Hepatocyte (in vitro differentiated cells): ENCODE measurements at regions not wholly inside any gene's neighbourhood (a gene's known extent, or its start where the extent isn't known, plus 50 kb on each side); places are given as distances from the start of the nearest gene placed in this dataset.

Source experiments
- DNase-seq: peaks from one replicate; pipeline ENCODE4 v3.0.0-alpha.2; 2016; ENCODE audit warnings: low spot score
- H2AFZ ChIP-seq: fragments of 200-600 bp; sonication (generic); 2 replicates; pipeline ENCODE4 v1.6.0; 2016; ENCODE audit warnings: antibody characterized with exemption, mild to moderate bottlenecking
- H3K27ac ChIP-seq: fragments of 200-600 bp; sonication (generic); 2 replicates; pipeline ENCODE4 v1.5.1; 2016; ENCODE audit warnings: mild to moderate bottlenecking
- H3K27me3 ChIP-seq: fragments of 200-600 bp; sonication (generic); 2 replicates; pipeline ENCODE4 v1.6.1; 2016
- H3K36me3 ChIP-seq: fragments of 200-600 bp; sonication (generic); replicated peaks from 2 replicates; pipeline ENCODE4 v1.5.1; 2016; ENCODE audit warnings: low read depth; ENCODE audit not compliant: insufficient read depth
- H3K4me1 ChIP-seq: fragments of 200-600 bp; sonication (generic); 2 replicates; pipeline ENCODE4 v1.5.1; 2016; ENCODE audit warnings: mild to moderate bottlenecking, moderate library complexity; ENCODE audit not compliant: insufficient read depth
- H3K4me2 ChIP-seq: fragments of 200-600 bp; sonication (generic); 2 replicates; pipeline ENCODE4 v1.6.0; 2016
- H3K4me3 ChIP-seq: fragments of 200-600 bp; sonication (generic); 2 replicates; pipeline ENCODE4 v1.5.1; 2016; ENCODE audit warnings: mild to moderate bottlenecking
- H3K79me2 ChIP-seq: fragments of 200-600 bp; sonication (generic); 2 replicates; pipeline ENCODE4 v1.6.0; 2017; ENCODE audit warnings: mild to moderate bottlenecking
- H3K9me2 ChIP-seq: fragments of 200-600 bp; sonication (generic); replicated peaks from 2 replicates; pipeline ENCODE4 v1.6.0; 2017; ENCODE audit warnings: mild to moderate bottlenecking; ENCODE audit not compliant: insufficient read depth
- H3K9me3 ChIP-seq: fragments of 200-600 bp; sonication (generic); 2 replicates; pipeline ENCODE4 v1.5.1; 2016; ENCODE audit warnings: low read depth, mild to moderate bottlenecking
- H4K20me1 ChIP-seq: fragments of 200-600 bp; sonication (generic); 2 replicates; pipeline ENCODE4 v1.6.0; 2016; ENCODE audit warnings: mild to moderate bottlenecking; ENCODE audit not compliant: insufficient read depth, poor library complexity, severe bottlenecking
- EZH2 ChIP-seq: fragments of 200-600 bp; sonication (generic); IDR thresholded peaks from 2 replicates; pipeline ENCODE4 v1.6.1; 2016; ENCODE audit warnings: antibody characterized with exemption, mild to moderate bottlenecking, borderline replicate concordance
- EZH2phosphoT487 ChIP-seq: fragments of 200-600 bp; sonication (generic); IDR thresholded peaks from one replicate; pipeline ENCODE4 v1.6.1; 2018; ENCODE audit warnings: antibody characterized with exemption, mild to moderate bottlenecking, low read depth, moderate library complexity; ENCODE audit not compliant: unreplicated experiment, severe bottlenecking
- WGBS: methylation state at CpG from one replicate; pipeline ENCODE4 v1.1.6; 2016; ENCODE audit warnings: low lambda C conversion rate; ENCODE audit errors: missing lambda C conversion rate; 5-methylcytosine and 5-hydroxymethylcytosine counted together
- TF ChIP-seq, protein P1 (sequence below): fragments of 200-600 bp; sonication (generic); IDR thresholded peaks from 2 replicates; pipeline ENCODE4 v1.5.1; 2016; ENCODE audit warnings: antibody characterized with exemption, mild to moderate bottlenecking; ENCODE audit not compliant: poor library complexity

GRCh38 chr4:82125787-82126297 is 247.9 kb downstream of the HNRNPD start:
- Histone ChIP-seq H3K27me3 (no peaks in the 10 kb centered on the region), H3K9me3 (no peaks in the 10 kb centered on the region), H3K4me1 (no peaks in the 10 kb centered on the region), H4K20me1 (no peaks in the 10 kb centered on the region), H2AFZ (no peak overlapping the region), H3K4me2 (no peak overlapping the region), H3K36me3 (no peaks in the 10 kb centered on the region), H3K79me2 (no peaks in the 10 kb centered on the region), H3K27ac (no peak overlapping the region), H3K9me2 (no peaks in the 10 kb centered on the region), H3K4me3 (no peak overlapping the region)
- DNase-seq = no peak
- WGBS = 81% methylated on average over 6 of the region's 6 CpGs
- TF ChIP-seq EZH2phosphoT487 = no peak
- no peak for TF ChIP-seq EZH2
- TF ChIP-seq, protein P1, sequence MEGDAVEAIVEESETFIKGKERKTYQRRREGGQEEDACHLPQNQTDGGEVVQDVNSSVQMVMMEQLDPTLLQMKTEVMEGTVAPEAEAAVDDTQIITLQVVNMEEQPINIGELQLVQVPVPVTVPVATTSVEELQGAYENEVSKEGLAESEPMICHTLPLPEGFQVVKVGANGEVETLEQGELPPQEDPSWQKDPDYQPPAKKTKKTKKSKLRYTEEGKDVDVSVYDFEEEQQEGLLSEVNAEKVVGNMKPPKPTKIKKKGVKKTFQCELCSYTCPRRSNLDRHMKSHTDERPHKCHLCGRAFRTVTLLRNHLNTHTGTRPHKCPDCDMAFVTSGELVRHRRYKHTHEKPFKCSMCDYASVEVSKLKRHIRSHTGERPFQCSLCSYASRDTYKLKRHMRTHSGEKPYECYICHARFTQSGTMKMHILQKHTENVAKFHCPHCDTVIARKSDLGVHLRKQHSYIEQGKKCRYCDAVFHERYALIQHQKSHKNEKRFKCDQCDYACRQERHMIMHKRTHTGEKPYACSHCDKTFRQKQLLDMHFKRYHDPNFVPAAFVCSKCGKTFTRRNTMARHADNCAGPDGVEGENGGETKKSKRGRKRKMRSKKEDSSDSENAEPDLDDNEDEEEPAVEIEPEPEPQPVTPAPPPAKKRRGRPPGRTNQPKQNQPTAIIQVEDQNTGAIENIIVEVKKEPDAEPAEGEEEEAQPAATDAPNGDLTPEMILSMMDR = no peak

DNA sequence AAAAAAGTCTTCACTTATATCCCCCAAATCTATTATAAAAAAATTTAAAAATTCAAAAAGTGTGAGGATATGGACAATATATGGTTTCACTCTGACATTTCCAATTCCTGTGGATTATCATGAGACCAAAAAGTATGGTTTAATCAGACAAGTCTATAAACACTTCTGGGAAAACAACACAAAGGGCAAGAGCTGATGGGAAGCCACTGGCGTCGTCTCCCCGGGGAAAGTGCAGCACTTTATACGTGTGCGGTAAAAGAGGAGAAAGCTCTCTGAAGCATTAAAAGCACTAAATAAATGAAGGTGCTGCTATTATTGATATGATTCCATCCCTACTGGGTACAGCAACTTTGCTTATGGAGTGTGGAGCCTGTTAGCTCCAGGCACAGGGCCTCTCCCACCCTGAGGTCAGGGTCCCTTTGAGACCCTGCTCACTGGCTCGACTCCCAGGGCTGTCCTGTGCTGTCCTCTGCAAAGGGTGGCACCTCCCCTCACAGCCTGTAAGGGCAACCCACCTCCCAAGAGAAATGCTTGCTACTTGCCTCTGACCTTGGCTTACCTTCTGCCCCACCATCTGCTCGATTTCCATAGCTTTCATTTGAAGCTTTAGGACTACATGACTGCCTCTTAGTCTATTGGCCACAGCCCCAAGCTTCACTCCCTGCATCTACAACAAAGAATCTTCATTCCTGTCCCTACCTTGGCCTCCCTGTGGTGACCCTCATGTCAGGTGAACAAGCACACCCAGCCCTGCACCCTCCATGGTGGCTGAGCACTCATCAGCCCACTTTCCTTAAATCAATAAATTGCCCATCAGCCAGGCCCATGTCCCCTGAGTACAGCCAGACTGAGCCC is 248.6 kb downstream of the HNRNPD start:
- Histone ChIP-seq H3K36me3 (no peaks in the 10 kb centered on the region), H2AFZ (no peak overlapping the region), H3K4me2 (no peak overlapping the region), H3K4me1 (no peaks in the 10 kb centered on the region), H4K20me1 (no peaks in the 10 kb centered on the region), H3K9me2 (no peaks in the 10 kb centered on the region), H3K9me3 (no peaks in the 10 kb centered on the region), H3K4me3 (no peak overlapping the region), H3K79me2 (no peaks in the 10 kb centered on the region), H3K27me3 (no peaks in the 10 kb centered on the region), H3K27ac (no peak overlapping the region)
- 85% methylated on average over 7 of the region's 7 CpGs for WGBS
- DNase-seq = no peak
- TF ChIP-seq, protein P1 = no peak
- no peak for TF ChIP-seq EZH2
- no peak for TF ChIP-seq EZH2phosphoT487

GRCh38 chr4:82124365-82124764 is 249.4 kb downstream of the HNRNPD start:
- no peaks in the 10 kb centered on the region for H3K79me2 ChIP-seq
- no peak overlapping the region for H2AFZ ChIP-seq
- H3K9me3 ChIP-seq = no peaks in the 10 kb centered on the region
- no peaks in the 10 kb centered on the region for H4K20me1 ChIP-seq
- H3K27ac ChIP-seq = no peak overlapping the region
- DNase-seq = no peak
- 45% methylated on average over 5 of the region's 5 CpGs for WGBS
- H3K27me3 ChIP-seq = no peaks in the 10 kb centered on the region
- no peaks in the 10 kb centered on the region for H3K9me2 ChIP-seq
- H3K36me3 ChIP-seq = no peaks in the 10 kb centered on the region
- H3K4me3 ChIP-seq = no peak overlapping the region
- TF ChIP-seq EZH2 = no peak
- TF ChIP-seq, protein P1 = no peak
- no peak for TF ChIP-seq EZH2phosphoT487
- H3K4me1 ChIP-seq = no peaks in the 10 kb centered on the region
- H3K4me2 ChIP-seq = no peak overlapping the region
